Renal cortical epithelial cell (primary cell): ENCODE measurements at regions not wholly inside any gene's neighbourhood (a gene's known extent, or its start where the extent isn't known, plus 50 kb on each side); places are given as distances from the start of the nearest gene placed in this dataset.
"Not testable (repeated sequence)": the region's sequence is repeated elsewhere in the genome, so short reads cannot be mapped to it uniquely, and the experiment has no call there.

Experiments
- DNase-seq: peaks from one replicate; pipeline ENCODE4 v3.0.0-alpha.2; 2011; ENCODE audit warnings: low read depth

- DNase-seq = no peak
Measured at GRCh38 chr17:33942414-33942813, 312.7 kb upstream of the CCL2 start.

- no peak for DNase-seq
Measured at GRCh38 chr17:33944412-33944811, 310.7 kb upstream of the CCL2 start.

GRCh38 chr17:33944826-33945225, 310.3 kb upstream of the CCL2 start:
- no peak for DNase-seq

GRCh38 chr17:33945646-33946546, 309.2 kb upstream of the CCL2 start:
- DNase-seq = no peak

- no peak for DNase-seq
Measured at GRCh38 chr17:33947762-33948161, 307.3 kb upstream of the CCL2 start.

GRCh38 chr17:33948309-33948708, 306.8 kb upstream of the CCL2 start:
- DNase-seq = no peak

- peak; percentile 12 for DNase-seq
Measured at GRCh38 chr17:33949100-33949499, 306.0 kb upstream of the CCL2 start.

- DNase-seq = no peak
Measured at GRCh38 chr17:33950061-33950460, 305.0 kb upstream of the CCL2 start.

- no peak for DNase-seq
Measured at GRCh38 chr17:33952425-33952824, 302.7 kb upstream of the CCL2 start.

- DNase-seq = no peak
Measured at GRCh38 chr17:33954597-33954996, 300.5 kb upstream of the CCL2 start.

GRCh38 chr17:33955461-33955860, 299.6 kb upstream of the CCL2 start:
- DNase-seq = no peak

- DNase-seq = not testable (repeated sequence)
Measured at GRCh38 chr17:33959098-33959497, 296.0 kb upstream of the CCL2 start.

- no peak for DNase-seq
Measured at GRCh38 chr17:33962857-33963655, 292.0 kb upstream of the CCL2 start.

GRCh38 chr17:33964344-33964979, 290.6 kb upstream of the CCL2 start:
- no peak for DNase-seq

GRCh38 chr17:33966410-33967059, 288.6 kb upstream of the CCL2 start:
- DNase-seq = no peak

- DNase-seq = no peak
Measured at GRCh38 chr17:33967608-33968349, 287.3 kb upstream of the CCL2 start.

- no peak for DNase-seq
Measured at GRCh38 chr17:33968350-33969044, 286.6 kb upstream of the CCL2 start.

- no peak for DNase-seq
Measured at GRCh38 chr17:33970279-33970678, 284.8 kb upstream of the CCL2 start.

- no peak for DNase-seq
Measured at GRCh38 chr17:33972763-33973162, 282.3 kb upstream of the CCL2 start.

- no peak for DNase-seq
Measured at GRCh38 chr17:33973491-33973890, 281.6 kb upstream of the CCL2 start.

GRCh38 chr17:33974276-33974675, 280.8 kb upstream of the CCL2 start:
- DNase-seq = no peak
